ENCODE measurements at regions not wholly inside any gene's neighbourhood (a gene's known extent, or its start where the extent isn't known, plus 50 kb on each side); places are given as distances from the start of the nearest gene placed in this dataset.

DNA sequence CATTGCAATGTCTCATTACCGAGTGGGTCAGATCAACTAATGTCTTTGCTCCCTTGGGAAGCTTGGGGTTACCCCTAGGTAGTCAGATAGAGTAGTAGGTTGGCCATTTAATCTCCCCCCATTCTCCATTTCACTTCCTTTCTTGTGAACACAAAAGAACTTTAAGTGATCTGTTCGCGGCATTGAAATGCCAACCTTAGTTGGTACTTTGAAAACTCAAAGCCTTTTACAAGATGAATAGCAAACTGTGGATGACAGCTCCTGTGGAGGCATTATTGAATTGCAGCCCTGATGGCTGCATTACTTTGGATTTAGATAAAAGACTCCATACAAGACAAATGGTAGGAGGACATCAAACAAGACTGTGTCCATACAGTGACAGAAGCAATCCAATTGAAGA is 469.1 kb downstream of the GBA3 start:
- CTCF ChIA-PET = no interaction called here
- no peak overlapping the region for H3K4me3 Mint-ChIP-seq
- no peak for DNase-seq
- H3K27me3 Mint-ChIP-seq = no peaks in the 10 kb centered on the region
- ATAC-seq = no peak
- no peaks in the 10 kb centered on the region for H3K36me3 Mint-ChIP-seq
- no peaks in the 10 kb centered on the region for H3K4me1 Mint-ChIP-seq
- H3K27ac Mint-ChIP-seq = no peak overlapping the region
- H3K9me3 Mint-ChIP-seq (ENCODE audit: low read depth) = peaks cover 3% of the 10 kb centered on the region

DNA sequence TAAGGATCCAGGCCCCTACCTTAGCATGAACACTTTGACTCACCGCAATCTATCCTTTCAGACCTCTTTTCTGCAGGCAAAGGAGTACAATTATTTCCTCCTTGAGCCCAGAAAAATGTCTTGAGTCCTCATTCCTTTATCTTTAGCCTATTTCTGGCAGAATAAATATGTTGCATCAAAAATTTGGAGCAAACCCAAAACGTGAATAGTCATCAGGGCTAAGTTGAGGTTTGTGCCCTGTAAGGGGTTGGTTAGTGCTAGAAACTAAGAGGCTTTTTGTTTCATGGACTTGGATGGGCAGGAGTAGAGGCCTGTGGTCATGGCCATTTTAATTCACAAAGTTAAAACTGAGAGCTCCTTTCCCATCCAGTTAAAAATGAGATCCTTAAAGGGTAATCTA is 460.3 kb downstream of the GBA3 start:
- H3K27me3 Mint-ChIP-seq = no peaks in the 10 kb centered on the region
- no peak overlapping the region for H3K4me3 Mint-ChIP-seq
- ATAC-seq (no peak), DNase-seq (no peak)
- no peak overlapping the region for H3K27ac Mint-ChIP-seq
- no peaks in the 10 kb centered on the region for H3K36me3 Mint-ChIP-seq
- peaks cover 5% of the 10 kb centered on the region for H3K9me3 Mint-ChIP-seq (ENCODE audit: low read depth)
- H3K4me1 Mint-ChIP-seq = no peaks in the 10 kb centered on the region
- CTCF ChIA-PET = no interaction called here

- CTCF ChIA-PET = no interaction called here
- Mint-ChIP-seq H3K27ac (no peak overlapping the region), H3K27me3 (no peaks in the 10 kb centered on the region), H3K4me3 (no peak overlapping the region), H3K4me1 (no peaks in the 10 kb centered on the region), H3K36me3 (no peaks in the 10 kb centered on the region), H3K9me3 (ENCODE audit: low read depth) (peaks cover 2% of the 10 kb centered on the region)
- ATAC-seq (no peak), DNase-seq (no peak)
Measured at GRCh38 chr4:23149815-23150214, 457.1 kb downstream of the GBA3 start.

- H3K4me3 Mint-ChIP-seq = no peak overlapping the region
- CTCF ChIA-PET = no interaction called here
- H3K9me3 Mint-ChIP-seq (ENCODE audit: low read depth) = peaks cover 2% of the 10 kb centered on the region
- H3K27me3 Mint-ChIP-seq = no peaks in the 10 kb centered on the region
- ATAC-seq (no peak), DNase-seq (no peak)
- H3K27ac Mint-ChIP-seq = no peak overlapping the region
- H3K36me3 Mint-ChIP-seq = no peaks in the 10 kb centered on the region
- H3K4me1 Mint-ChIP-seq = no peaks in the 10 kb centered on the region
Measured at GRCh38 chr4:23144707-23145106, 452.0 kb downstream of the GBA3 start.

GRCh38 chr4:23135792-23136645 is 443.3 kb downstream of the GBA3 start:
- Mint-ChIP-seq H3K4me3 (no peak overlapping the region), H3K4me1 (no peaks in the 10 kb centered on the region), H3K36me3 (no peaks in the 10 kb centered on the region), H3K27me3 (no peaks in the 10 kb centered on the region), H3K9me3 (ENCODE audit: low read depth) (no peaks in the 10 kb centered on the region), H3K27ac (no peak overlapping the region)
- CTCF ChIA-PET = interaction anchor here (0.7 kb wide), 1 partner anchor 12 kb away, joined by 3 read pairs; no protein-coding TSS in a partner anchor
- ATAC-seq (no peak), DNase-seq (no peak)

DNA sequence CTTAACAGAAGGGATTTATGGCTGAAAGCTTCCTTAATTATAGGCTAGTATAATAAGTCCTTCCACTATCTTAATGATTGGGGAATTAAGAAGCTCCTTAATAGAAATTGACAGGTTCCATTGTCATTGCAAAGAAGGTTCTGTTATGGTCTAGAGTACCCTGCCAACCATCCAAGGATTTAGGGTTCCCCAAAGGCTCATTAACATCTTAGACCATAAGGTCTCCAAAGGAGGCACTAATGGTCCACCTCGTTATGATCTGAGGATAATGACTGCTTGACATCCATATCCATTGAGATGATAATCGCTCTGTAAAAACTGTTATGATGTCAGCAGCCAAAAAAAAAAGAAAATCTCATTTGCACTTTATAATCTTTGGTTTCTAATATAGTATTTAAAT is 441.6 kb downstream of the GBA3 start:
- H3K36me3 Mint-ChIP-seq = no peaks in the 10 kb centered on the region
- H3K4me3 Mint-ChIP-seq = no peak overlapping the region
- H3K4me1 Mint-ChIP-seq = no peaks in the 10 kb centered on the region
- CTCF ChIA-PET = no interaction called here
- ATAC-seq (no peak), DNase-seq (no peak)
- no peak overlapping the region for H3K27ac Mint-ChIP-seq
- H3K27me3 Mint-ChIP-seq = no peaks in the 10 kb centered on the region
- no peaks in the 10 kb centered on the region for H3K9me3 Mint-ChIP-seq (ENCODE audit: low read depth)

GRCh38 chr4:23130845-23131244 is 438.1 kb downstream of the GBA3 start:
- Mint-ChIP-seq H3K27ac (no peak overlapping the region), H3K4me3 (no peak overlapping the region), H3K36me3 (no peaks in the 10 kb centered on the region), H3K27me3 (no peaks in the 10 kb centered on the region), H3K4me1 (no peaks in the 10 kb centered on the region), H3K9me3 (ENCODE audit: low read depth) (peaks cover 2% of the 10 kb centered on the region)
- DNase-seq (no peak), ATAC-seq (no peak)
- CTCF ChIA-PET = no interaction called here

DNA sequence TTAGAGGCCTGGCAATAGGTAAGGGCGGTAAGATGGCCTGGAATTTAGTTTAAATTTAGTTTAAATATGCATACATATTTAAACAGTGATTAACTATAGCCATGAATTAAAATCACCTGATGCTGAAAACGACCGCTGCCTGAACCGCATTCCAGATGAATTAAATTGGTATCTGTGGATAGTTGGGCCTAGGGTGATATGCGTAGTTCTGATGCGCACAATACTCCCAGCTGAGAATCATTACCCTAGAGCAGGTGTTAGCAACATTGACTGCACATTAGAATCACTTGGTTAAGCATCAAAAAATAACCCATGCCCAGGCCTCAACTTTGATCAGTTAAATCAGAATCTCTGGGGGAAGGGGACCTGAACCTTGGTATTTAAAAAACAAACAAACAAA is 432.4 kb downstream of the GBA3 start:
- ATAC-seq (no peak), DNase-seq (no peak)
- H3K36me3 Mint-ChIP-seq = no peaks in the 10 kb centered on the region
- H3K27ac Mint-ChIP-seq = no peak overlapping the region
- CTCF ChIA-PET = no interaction called here
- H3K4me3 Mint-ChIP-seq = no peak overlapping the region
- H3K9me3 Mint-ChIP-seq (ENCODE audit: low read depth) = peaks cover 14% of the 10 kb centered on the region
- no peaks in the 10 kb centered on the region for H3K4me1 Mint-ChIP-seq
- no peaks in the 10 kb centered on the region for H3K27me3 Mint-ChIP-seq

DNA sequence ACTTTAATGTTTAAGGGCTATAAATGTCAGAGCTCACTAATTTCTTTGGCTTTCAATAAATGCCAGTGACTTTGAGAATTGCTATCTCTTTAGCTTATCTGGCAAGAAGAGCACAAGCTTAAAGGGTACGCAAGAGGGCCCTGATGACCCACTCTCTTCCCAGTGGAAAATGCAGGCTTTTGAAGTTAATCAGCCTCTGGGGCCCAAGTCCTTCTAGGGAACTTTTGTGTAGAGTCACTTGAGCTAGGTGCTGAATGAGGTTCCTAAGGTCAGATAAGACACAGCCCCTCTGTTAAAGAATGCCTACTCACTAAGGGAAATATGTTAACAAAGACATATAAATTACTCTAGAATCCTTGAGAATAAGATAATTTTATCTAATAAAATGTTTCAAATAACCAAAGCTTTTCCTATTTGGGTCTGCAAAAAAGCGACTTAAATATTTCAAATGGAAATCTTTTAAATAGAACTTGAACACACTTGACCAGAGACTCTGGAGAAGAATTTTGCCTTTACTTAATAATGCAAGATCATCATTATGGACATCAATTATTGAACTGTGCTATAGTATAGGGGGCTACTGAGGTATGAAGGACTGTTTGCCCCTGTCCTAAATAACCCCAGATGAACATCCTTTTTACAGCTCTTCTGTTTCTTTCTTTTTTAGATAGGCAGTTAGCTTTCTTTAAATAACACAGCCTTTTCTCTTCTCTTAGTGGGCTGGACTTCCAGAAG is 430.1 kb downstream of the GBA3 start:
- Mint-ChIP-seq H3K36me3 (no peaks in the 10 kb centered on the region), H3K4me3 (no peak overlapping the region), H3K27me3 (no peaks in the 10 kb centered on the region), H3K27ac (no peak overlapping the region), H3K9me3 (ENCODE audit: low read depth) (peaks cover 12% of the 10 kb centered on the region), H3K4me1 (no peaks in the 10 kb centered on the region)
- ATAC-seq = no peak
- CTCF ChIA-PET = no interaction called here
- DNase-seq = no peak

DNA sequence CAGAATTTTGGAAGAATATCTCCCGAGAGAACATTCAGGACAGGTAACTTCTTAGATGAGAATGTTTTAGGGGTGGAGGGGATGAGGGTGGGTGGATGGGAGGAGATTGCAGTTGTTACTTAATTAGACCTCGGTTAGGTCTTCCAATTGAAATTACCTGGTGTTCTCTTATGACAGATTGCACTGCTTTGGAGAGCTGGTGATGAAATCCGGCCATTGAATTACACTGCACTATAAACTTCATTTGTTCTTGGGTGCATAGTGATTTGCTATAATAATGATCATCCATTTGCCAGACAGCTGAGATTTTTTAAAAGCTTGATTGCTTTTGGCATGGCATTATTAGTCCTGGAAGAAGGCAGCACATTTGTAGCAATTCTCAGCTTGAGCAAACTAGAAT is 427.6 kb downstream of the GBA3 start:
- Mint-ChIP-seq H3K27me3 (no peaks in the 10 kb centered on the region), H3K4me3 (no peak overlapping the region), H3K27ac (no peak overlapping the region), H3K4me1 (no peaks in the 10 kb centered on the region), H3K9me3 (ENCODE audit: low read depth) (peaks cover 12% of the 10 kb centered on the region), H3K36me3 (no peaks in the 10 kb centered on the region)
- DNase-seq (no peak), ATAC-seq (no peak)
- CTCF ChIA-PET = no interaction called here

GRCh38 chr4:23117826-23118225 is 425.1 kb downstream of the GBA3 start:
- no peak overlapping the region for H3K27ac Mint-ChIP-seq
- CTCF ChIA-PET = no interaction called here
- DNase-seq (no peak), ATAC-seq (no peak)
- peaks cover 10% of the 10 kb centered on the region for H3K9me3 Mint-ChIP-seq (ENCODE audit: low read depth)
- peaks cover 5% of the 10 kb centered on the region for H3K4me1 Mint-ChIP-seq
- H3K27me3 Mint-ChIP-seq = no peaks in the 10 kb centered on the region
- H3K4me3 Mint-ChIP-seq = no peak overlapping the region
- H3K36me3 Mint-ChIP-seq = no peaks in the 10 kb centered on the region

GRCh38 chr4:23114538-23114937 is 421.8 kb downstream of the GBA3 start:
- Mint-ChIP-seq H3K36me3 (no peaks in the 10 kb centered on the region), H3K4me3 (no peak overlapping the region), H3K9me3 (ENCODE audit: low read depth) (peaks cover 8% of the 10 kb centered on the region), H3K27me3 (no peaks in the 10 kb centered on the region), H3K27ac (no peak overlapping the region), H3K4me1 (peaks cover 5% of the 10 kb centered on the region)
- DNase-seq (no peak), ATAC-seq (no peak)
- CTCF ChIA-PET = no interaction called here

GRCh38 chr4:23113104-23113503 is 420.4 kb downstream of the GBA3 start:
- ATAC-seq = no peak
- CTCF ChIA-PET = no interaction called here

GRCh38 chr4:23106516-23106915 is 413.8 kb downstream of the GBA3 start:
- no peaks in the 10 kb centered on the region for H3K27me3 Mint-ChIP-seq
- ATAC-seq (no peak), DNase-seq (no peak)
- H3K4me3 Mint-ChIP-seq = no peak overlapping the region
- peaks cover 7% of the 10 kb centered on the region for H3K9me3 Mint-ChIP-seq (ENCODE audit: low read depth)
- H3K36me3 Mint-ChIP-seq = no peaks in the 10 kb centered on the region
- no peak overlapping the region for H3K27ac Mint-ChIP-seq
- CTCF ChIA-PET = no interaction called here
- no peaks in the 10 kb centered on the region for H3K4me1 Mint-ChIP-seq

More at GRCh38 chr4:23113104-23113503, 420.4 kb downstream of the GBA3 start:
- DNase-seq = no peak
- Mint-ChIP-seq H3K9me3 (ENCODE audit: low read depth) (peaks cover 8% of the 10 kb centered on the region), H3K27me3 (no peaks in the 10 kb centered on the region), H3K4me1 (peaks cover 5% of the 10 kb centered on the region), H3K36me3 (no peaks in the 10 kb centered on the region), H3K4me3 (no peak overlapping the region), H3K27ac (no peak overlapping the region)

Measured in activated CD8-positive, alpha-beta memory T cell treated with anti-CD3 and anti-CD28 coated beads, Interleukin-2, amount 10 ng/mL, durations not matched to agents 7 days and 5 days (primary cell).